Thyroid gland (tissue), 4 donors: ENCODE measurements at regions not wholly inside any gene's neighbourhood (a gene's known extent, or its start where the extent isn't known, plus 50 kb on each side); places are given as distances from the start of the nearest gene placed in this dataset.

Experiments
- DNase-seq, 2 donors: peaks; one replicate each; pipeline ENCODE4 v3.0.0-alpha.2; 2019
- H3K27ac ChIP-seq, 3 donors: fragments of 200-600 bp; sonication (generic); 1 replicate in 2 of 3; 2 replicates in 1 of 3; pipeline ENCODE4 v1.5.1; 2016 to 2019; ENCODE audit warnings: mild to moderate bottlenecking in 1 of 3, moderate library complexity in 1 of 3
- H3K27me3 ChIP-seq: fragments of 200-600 bp; sonication (generic); one replicate; pipeline ENCODE4 v1.5.1; 2019
- H3K36me3 ChIP-seq, 2 donors: fragments of 200-600 bp; sonication (generic); one replicate each; pipeline ENCODE4 v1.5.1; 2016 to 2019
- H3K4me1 ChIP-seq, 2 donors: fragments of 200-600 bp; sonication (generic); one replicate each; pipeline ENCODE4 v1.5.1; 2017 to 2019
- H3K4me3 ChIP-seq, 3 donors: fragments of 200-600 bp; sonication (generic); replicated peaks in 1 of 3; 1 replicate in 2 of 3; 2 replicates in 1 of 3; pipeline ENCODE4 v1.5.1; 2016; ENCODE audit warnings: mild to moderate bottlenecking in 1 of 3
- H3K9me3 ChIP-seq: fragments of 200-600 bp; sonication (generic); one replicate; pipeline ENCODE4 v1.5.1; 2017
- POLR2A ChIP-seq, 2 donors: fragments of 450-650 bp; IDR thresholded peaks; one replicate each; pipeline ENCODE4 v1.6.1; 2017; ENCODE audit warnings: antibody characterized with exemption in 2 of 2, mild to moderate bottlenecking in 2 of 2, moderate library complexity in 1 of 2
- WGBS, 2 donors: methylation state at CpG; one replicate each; pipeline ENCODE4 v1.1.5; 2017; 5-methylcytosine and 5-hydroxymethylcytosine counted together
- intact Hi-C: fragments of 100-400 bp; cut with DNase I; formaldehyde crosslinking; loops from one replicate; pipeline ENCODE4 v1.15.1; 2023
- TF ChIP-seq, protein P1 (sequence below), 6 experiments: fragments of 200-600 bp in 3 of 6; fragments of 450-650 bp in 3 of 6; sonication (generic) in 3 of 6; IDR thresholded peaks; one replicate each; pipeline ENCODE4 v1.5.1; 2016 to 2019; ENCODE audit warnings: antibody characterized with exemption in 6 of 6, mild to moderate bottlenecking in 2 of 6, inconsistent platforms in 1 of 6, moderate library complexity in 1 of 6

DNA sequence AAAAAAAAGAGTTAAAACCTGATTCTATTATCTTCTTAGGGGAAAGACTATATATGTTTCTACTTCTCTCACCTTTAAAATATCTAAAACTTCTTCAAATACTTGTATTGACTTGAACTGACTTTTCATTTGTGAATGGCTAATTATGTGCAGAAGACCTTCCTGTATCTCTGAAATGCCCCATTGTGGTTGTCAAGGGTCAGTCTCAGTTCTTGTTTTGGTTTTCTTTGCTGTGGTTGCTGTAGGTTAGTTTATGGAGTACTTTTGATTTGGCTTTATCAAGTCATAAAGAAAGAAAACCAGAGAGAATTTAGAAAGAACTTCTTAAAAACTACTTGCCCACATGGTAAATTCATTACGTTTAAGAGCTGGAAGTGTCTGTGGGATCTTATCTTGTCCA lies 345.3 kb upstream of the POU1F1 start:
- Histone ChIP-seq H3K9me3 (no peaks in the 10 kb centered on the region), H3K4me3 (no peak overlapping the region), H3K27ac (no peak overlapping the region), H3K27me3 (no peaks in the 10 kb centered on the region), H3K36me3 (no peaks in the 10 kb centered on the region), H3K4me1 (no peaks in the 10 kb centered on the region)
- 77 to 83% methylated on average over 1 of the region's 1 CpG for WGBS, 2 donors
- intact Hi-C loops: no loop called here
- no peak for DNase-seq
- TF ChIP-seq, protein P1, sequence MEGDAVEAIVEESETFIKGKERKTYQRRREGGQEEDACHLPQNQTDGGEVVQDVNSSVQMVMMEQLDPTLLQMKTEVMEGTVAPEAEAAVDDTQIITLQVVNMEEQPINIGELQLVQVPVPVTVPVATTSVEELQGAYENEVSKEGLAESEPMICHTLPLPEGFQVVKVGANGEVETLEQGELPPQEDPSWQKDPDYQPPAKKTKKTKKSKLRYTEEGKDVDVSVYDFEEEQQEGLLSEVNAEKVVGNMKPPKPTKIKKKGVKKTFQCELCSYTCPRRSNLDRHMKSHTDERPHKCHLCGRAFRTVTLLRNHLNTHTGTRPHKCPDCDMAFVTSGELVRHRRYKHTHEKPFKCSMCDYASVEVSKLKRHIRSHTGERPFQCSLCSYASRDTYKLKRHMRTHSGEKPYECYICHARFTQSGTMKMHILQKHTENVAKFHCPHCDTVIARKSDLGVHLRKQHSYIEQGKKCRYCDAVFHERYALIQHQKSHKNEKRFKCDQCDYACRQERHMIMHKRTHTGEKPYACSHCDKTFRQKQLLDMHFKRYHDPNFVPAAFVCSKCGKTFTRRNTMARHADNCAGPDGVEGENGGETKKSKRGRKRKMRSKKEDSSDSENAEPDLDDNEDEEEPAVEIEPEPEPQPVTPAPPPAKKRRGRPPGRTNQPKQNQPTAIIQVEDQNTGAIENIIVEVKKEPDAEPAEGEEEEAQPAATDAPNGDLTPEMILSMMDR (IDR thresholded peaks at IDR 0.05): no peak
- TF ChIP-seq POLR2A (IDR thresholded peaks at IDR 0.05): no peak

DNA sequence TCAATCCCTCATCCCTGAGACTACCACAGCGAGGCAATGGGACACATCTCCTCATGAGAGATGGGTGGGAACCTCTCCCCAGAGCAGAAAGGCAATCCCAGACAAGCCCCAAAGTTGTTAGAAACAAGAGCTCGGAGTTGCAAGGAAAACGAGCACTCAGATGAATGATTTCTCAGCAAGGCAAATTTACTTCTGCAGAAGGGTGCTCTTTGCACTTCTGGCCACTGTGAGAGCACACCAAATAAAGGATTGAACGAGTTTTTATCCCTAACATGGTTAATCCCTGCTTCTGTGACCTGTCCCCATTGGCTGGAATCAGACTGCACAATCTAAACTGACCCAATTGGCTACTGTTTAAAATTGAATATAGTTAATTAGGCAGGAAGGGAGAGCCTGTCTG lies 339.1 kb upstream of the POU1F1 start:
- 64 to 75% methylated on average over 4 of the region's 4 CpGs for WGBS, 2 donors
- Histone ChIP-seq H3K27ac (no peak overlapping the region), H3K4me3 (no peak overlapping the region), H3K27me3 (no peaks in the 10 kb centered on the region), H3K36me3 (no peaks in the 10 kb centered on the region), H3K9me3 (no peaks in the 10 kb centered on the region), H3K4me1 (no peaks in the 10 kb centered on the region)
- no peak for DNase-seq
- TF ChIP-seq, protein P1 (IDR thresholded peaks at IDR 0.05): no peak
- TF ChIP-seq POLR2A (IDR thresholded peaks at IDR 0.05): no peak
- intact Hi-C loops: no loop called here

DNA sequence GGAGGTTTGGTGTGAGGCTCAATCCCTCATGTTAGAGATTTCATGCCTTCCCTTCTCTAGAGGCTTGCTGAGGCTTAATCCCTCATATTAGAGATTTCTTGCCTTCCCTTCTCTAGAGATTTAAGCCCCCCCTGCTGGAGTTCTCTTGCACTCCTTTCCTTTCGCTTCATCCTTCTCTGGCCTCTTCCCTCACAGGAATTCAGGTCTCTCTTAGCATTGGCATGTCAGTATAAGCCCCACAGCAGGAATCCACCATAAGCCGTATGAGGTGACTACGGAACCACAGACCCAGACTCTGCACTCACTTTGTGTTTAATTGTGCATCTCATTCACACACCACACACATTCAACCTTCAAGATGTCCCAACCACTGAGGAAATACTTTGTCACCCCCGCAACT lies 338.6 kb upstream of the POU1F1 start:
- WGBS, 2 donors: 92 to 95% methylated on average over 4 of the region's 4 CpGs
- TF ChIP-seq POLR2A (IDR thresholded peaks at IDR 0.05): no peak
- TF ChIP-seq, protein P1 (IDR thresholded peaks at IDR 0.05): no peak
- intact Hi-C loops: no loop called here

DNA sequence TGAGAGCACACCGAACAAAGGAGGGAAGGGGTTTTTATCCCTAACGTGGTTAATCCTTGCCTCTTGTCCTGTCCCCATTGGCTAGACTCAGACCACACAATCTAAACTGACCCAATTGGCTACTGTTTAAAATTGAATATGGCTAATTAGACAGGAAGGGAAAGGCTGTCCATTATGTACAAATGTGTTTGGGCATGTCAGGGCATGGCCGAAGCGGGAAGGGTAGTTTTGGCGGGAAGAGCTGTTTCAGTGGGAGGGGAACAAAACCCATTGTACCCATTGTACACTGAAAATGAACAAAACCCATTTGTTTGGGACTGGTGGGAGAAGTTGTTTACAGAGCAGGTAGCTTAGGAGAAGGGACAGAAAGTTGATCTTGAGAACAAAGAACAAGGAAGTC lies 330.9 kb upstream of the POU1F1 start:
- no peak for DNase-seq
- WGBS, 2 donors: 88% methylated on average over 5 of the region's 5 CpGs
- Histone ChIP-seq H3K4me3 (no peak overlapping the region), H3K36me3 (no peaks in the 10 kb centered on the region), H3K9me3 (no peaks in the 10 kb centered on the region), H3K27ac (no peak overlapping the region), H3K4me1 (no peaks in the 10 kb centered on the region), H3K27me3 (no peaks in the 10 kb centered on the region)
- intact Hi-C loops: no loop called here
- TF ChIP-seq POLR2A (IDR thresholded peaks at IDR 0.05): no peak
- TF ChIP-seq, protein P1 (IDR thresholded peaks at IDR 0.05): no peak

More for the DNA sequence above, 338.6 kb upstream of the POU1F1 start:
- Histone ChIP-seq H3K27ac (no peak overlapping the region), H3K4me3 (no peak overlapping the region), H3K36me3 (no peaks in the 10 kb centered on the region), H3K9me3 (no peaks in the 10 kb centered on the region), H3K4me1 (no peaks in the 10 kb centered on the region), H3K27me3 (no peaks in the 10 kb centered on the region)
- DNase-seq: no peak

DNA sequence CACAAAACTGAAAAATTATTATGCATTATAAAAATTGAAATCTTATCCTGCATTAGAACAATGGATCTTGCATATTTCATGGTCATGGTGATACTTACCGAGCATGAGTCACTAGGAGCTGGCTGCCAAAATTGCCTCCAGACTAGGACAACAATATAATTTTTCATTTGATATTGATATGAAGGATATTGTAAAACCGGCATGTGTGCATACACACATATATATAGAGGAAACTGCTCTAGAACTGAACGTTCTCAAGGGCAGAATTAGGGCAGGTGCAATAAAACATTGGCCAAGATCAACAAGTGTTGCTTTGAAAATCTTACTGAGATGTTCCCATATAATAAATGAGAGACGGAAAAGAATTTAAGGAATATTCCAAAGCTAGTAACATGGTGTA lies 319.4 kb upstream of the POU1F1 start:
- WGBS, 2 donors: 77 to 78% methylated on average over 4 of the region's 4 CpGs
- no peak overlapping the region for H3K4me3 ChIP-seq
- no peaks in the 10 kb centered on the region for H3K4me1 ChIP-seq
- H3K27ac ChIP-seq: no peak overlapping the region
- H3K36me3 ChIP-seq: no peaks in the 10 kb centered on the region
- no peaks in the 10 kb centered on the region for H3K27me3 ChIP-seq
- no peak for DNase-seq
- intact Hi-C loops: no loop called here
- no peaks in the 10 kb centered on the region for H3K9me3 ChIP-seq
- TF ChIP-seq POLR2A (IDR thresholded peaks at IDR 0.05): no peak
- TF ChIP-seq, protein P1 (IDR thresholded peaks at IDR 0.05): no peak
